ENCODE measurements at regions not wholly inside any gene's neighbourhood (a gene's known extent, or its start where the extent isn't known, plus 50 kb on each side); places are given as distances from the start of the nearest gene placed in this dataset.

- no peak for TF ChIP-seq CTCF (IDR thresholded peaks at IDR 0.05; ENCODE audit: low read depth, low read length, poor library complexity, severe bottlenecking)
- no peak for TF ChIP-seq EZH2phosphoT487 (IDR thresholded peaks at IDR 0.05; ENCODE audit: borderline replicate concordance, low read length)
These were observed 1394.2 kb upstream of the PCDH7 start for GRCh38 chr4:29326004-29326403.

Measured in DOHH2 (cell line).